GM23248 (cell line): ENCODE measurements at regions not wholly inside any gene's neighbourhood (a gene's known extent, or its start where the extent isn't known, plus 50 kb on each side); places are given as distances from the start of the nearest gene placed in this dataset.

Experiments used
- DNase-seq: peaks from one replicate; pipeline ENCODE4 v3.0.0-alpha.2; 2015
- H2AFZ ChIP-seq: fragments of 200-600 bp; sonication (generic); 2 replicates; pipeline ENCODE4 v1.6.1; 2016; ENCODE audit warnings: antibody characterized with exemption
- H3F3A ChIP-seq: fragments of 200-600 bp; sonication (generic); 2 replicates; pipeline ENCODE4 v1.6.1; 2016; ENCODE audit warnings: mild to moderate bottlenecking, antibody characterized with exemption, mixed run types; ENCODE audit not compliant: insufficient read depth
- H3K27ac ChIP-seq: fragments of 200-600 bp; sonication (generic); 2 replicates; pipeline ENCODE4 v1.5.1; 2016; ENCODE audit warnings: mild to moderate bottlenecking
- H3K27me3 ChIP-seq: fragments of 200-600 bp; sonication (generic); replicated peaks from 2 replicates; pipeline ENCODE4 v1.6.1; 2016; ENCODE audit warnings: mild to moderate bottlenecking; ENCODE audit not compliant: insufficient read depth
- H3K36me3 ChIP-seq: fragments of 200-600 bp; sonication (generic); 2 replicates; pipeline ENCODE4 v1.6.1; 2016; ENCODE audit warnings: low read depth, mild to moderate bottlenecking
- H3K4me1 ChIP-seq: fragments of 200-600 bp; sonication (generic); 2 replicates; pipeline ENCODE4 v1.6.1; 2016; ENCODE audit warnings: mild to moderate bottlenecking; ENCODE audit not compliant: insufficient read depth
- H3K4me2 ChIP-seq: fragments of 200-600 bp; sonication (generic); one replicate; pipeline ENCODE4 v1.6.1; 2016; ENCODE audit warnings: mild to moderate bottlenecking; ENCODE audit not compliant: unreplicated experiment
- H3K4me3 ChIP-seq: fragments of 200-600 bp; sonication (generic); 2 replicates; pipeline ENCODE4 v1.5.1; 2016; ENCODE audit warnings: mild to moderate bottlenecking
- H3K79me2 ChIP-seq: fragments of 200-600 bp; sonication (generic); 2 replicates; pipeline ENCODE4 v1.6.1; 2016; ENCODE audit warnings: mild to moderate bottlenecking; ENCODE audit not compliant: insufficient read depth
- H3K9ac ChIP-seq: fragments of 200-600 bp; sonication (generic); 2 replicates; pipeline ENCODE4 v1.6.1; 2016; ENCODE audit warnings: mild to moderate bottlenecking
- H3K9me2 ChIP-seq: fragments of 200-600 bp; sonication (generic); 2 replicates; pipeline ENCODE4 v1.6.1; 2016; ENCODE audit warnings: mixed run types, mild to moderate bottlenecking, moderate library complexity; ENCODE audit not compliant: insufficient read depth
- H3K9me3 ChIP-seq: fragments of 200-600 bp; sonication (generic); one replicate; pipeline ENCODE4 v1.6.1; 2017; ENCODE audit warnings: low read depth
- H4K20me1 ChIP-seq: fragments of 200-600 bp; sonication (generic); 2 replicates; pipeline ENCODE4 v1.6.0; 2016; ENCODE audit not compliant: insufficient read depth
- EZH2 ChIP-seq: fragments of 200-600 bp; sonication (generic); IDR thresholded peaks from 2 replicates; pipeline ENCODE4 v1.6.1; 2018; ENCODE audit warnings: antibody characterized with exemption, mild to moderate bottlenecking; ENCODE audit not compliant: insufficient read depth, poor library complexity, severe bottlenecking
- EZH2phosphoT487 ChIP-seq: fragments of 200-600 bp; sonication (generic); IDR thresholded peaks from 2 replicates; pipeline ENCODE4 v1.6.1; 2018; ENCODE audit warnings: antibody characterized with exemption, moderate library complexity, mild to moderate bottlenecking, low read depth; ENCODE audit not compliant: insufficient read depth
- WGBS, 2 experiments: methylation state at CpG; one replicate each; pipeline ENCODE4 v1.1.6; 2015 to 2017; ENCODE audit warnings: low lambda C conversion rate in 2 of 2, low coverage in 1 of 2; ENCODE audit errors: missing lambda C conversion rate in 2 of 2; 5-methylcytosine and 5-hydroxymethylcytosine counted together
- in situ Hi-C: fragments of 300-500 bp; cut with MboI; formaldehyde crosslinking; loops from 2 replicates; pipeline ENCODE4 v1.15.0; 2020

GRCh38 chr1:5191470-5191869, 537.1 kb downstream of the AJAP1 start:
- Histone ChIP-seq H3K36me3 (no peaks in the 10 kb centered on the region), H3K9me3 (no peaks in the 10 kb centered on the region), H3K27ac (no peak overlapping the region), H3F3A (no peaks in the 10 kb centered on the region), H3K4me3 (no peak overlapping the region), H3K79me2 (no peaks in the 10 kb centered on the region), H4K20me1 (no peaks in the 10 kb centered on the region), H3K4me2 (no peak overlapping the region), H2AFZ (no peak overlapping the region), H3K4me1 (no peaks in the 10 kb centered on the region), H3K9ac (no peak overlapping the region), H3K9me2 (no peaks in the 10 kb centered on the region), H3K27me3 (no peaks in the 10 kb centered on the region)
- in situ Hi-C loops: no loop called here
- 34 to 37% methylated on average over 6 of the region's 6 CpGs for WGBS, 2 experiments
- TF ChIP-seq EZH2 (no peak), EZH2phosphoT487 (no peak)
- DNase-seq: no peak

- TF ChIP-seq EZH2 (no peak), EZH2phosphoT487 (no peak)
Observed at GRCh38 chr1:5189384-5189783, 535.0 kb downstream of the AJAP1 start.

GRCh38 chr1:5165762-5166161, 511.4 kb downstream of the AJAP1 start:
- Histone ChIP-seq H3K27me3 (no peaks in the 10 kb centered on the region), H2AFZ (no peak overlapping the region), H3K27ac (no peak overlapping the region), H3K9me3 (no peaks in the 10 kb centered on the region), H3K4me1 (no peaks in the 10 kb centered on the region), H3F3A (no peaks in the 10 kb centered on the region), H3K4me2 (no peak overlapping the region), H3K9ac (no peak overlapping the region), H3K79me2 (no peaks in the 10 kb centered on the region), H3K9me2 (no peaks in the 10 kb centered on the region), H3K36me3 (no peaks in the 10 kb centered on the region), H3K4me3 (no peak overlapping the region), H4K20me1 (no peaks in the 10 kb centered on the region)
- in situ Hi-C loops: no loop called here
- WGBS, 2 experiments: 39 to 40% methylated on average over 8 of the region's 8 CpGs
- no peak for DNase-seq
- no peak for TF ChIP-seq EZH2phosphoT487
- no peak for TF ChIP-seq EZH2

More at GRCh38 chr1:5189384-5189783, 535.0 kb downstream of the AJAP1 start:
- Histone ChIP-seq H3F3A (no peaks in the 10 kb centered on the region), H3K9me2 (no peaks in the 10 kb centered on the region), H3K36me3 (no peaks in the 10 kb centered on the region), H3K9me3 (no peaks in the 10 kb centered on the region), H3K4me2 (no peak overlapping the region), H2AFZ (no peak overlapping the region), H3K4me3 (no peak overlapping the region), H3K9ac (no peak overlapping the region), H4K20me1 (no peaks in the 10 kb centered on the region), H3K27me3 (no peaks in the 10 kb centered on the region), H3K27ac (no peak overlapping the region), H3K4me1 (no peaks in the 10 kb centered on the region), H3K79me2 (no peaks in the 10 kb centered on the region)
- WGBS, 2 experiments: 22 to 25% methylated on average over 4 of the region's 4 CpGs
- in situ Hi-C loops: no loop called here
- no peak for DNase-seq

GRCh38 chr1:5164158-5164557, 509.7 kb downstream of the AJAP1 start:
- TF ChIP-seq EZH2: no peak
- no peak for TF ChIP-seq EZH2phosphoT487
- 15 to 18% methylated on average over 5 of the region's 5 CpGs for whole genome bisulfite sequencing, 2 experiments
- H3K9me2 ChIP-seq: no peaks in the 10 kb centered on the region

GRCh38 chr1:5161372-5161771, 507.0 kb downstream of the AJAP1 start:
- no peak for TF ChIP-seq EZH2
- TF ChIP-seq EZH2phosphoT487: no peak
- H3K4me3 ChIP-seq: no peak overlapping the region
- no peaks in the 10 kb centered on the region for H4K20me1 ChIP-seq
- no peaks in the 10 kb centered on the region for H3K27me3 ChIP-seq
- H3K4me2 ChIP-seq: no peak overlapping the region
- DNase-seq: no peak
- no peaks in the 10 kb centered on the region for H3K9me3 ChIP-seq
- no peak overlapping the region for H3K9ac ChIP-seq
- no peaks in the 10 kb centered on the region for H3F3A ChIP-seq
- no peak overlapping the region for H3K27ac ChIP-seq
- H3K36me3 ChIP-seq: no peaks in the 10 kb centered on the region
- 37 to 39% methylated on average over 4 of the region's 4 CpGs for WGBS, 2 experiments
- in situ Hi-C loops: no loop called here
- H3K79me2 ChIP-seq: no peaks in the 10 kb centered on the region
- H2AFZ ChIP-seq: no peak overlapping the region
- H3K4me1 ChIP-seq: no peaks in the 10 kb centered on the region
- no peaks in the 10 kb centered on the region for H3K9me2 ChIP-seq

More at GRCh38 chr1:5164158-5164557, 509.7 kb downstream of the AJAP1 start:
- H3K36me3 ChIP-seq: no peaks in the 10 kb centered on the region
- no peak for DNase-seq
- no peaks in the 10 kb centered on the region for H3K9me3 ChIP-seq
- no peak overlapping the region for H3K4me3 ChIP-seq
- no peak overlapping the region for H2AFZ ChIP-seq
- no peaks in the 10 kb centered on the region for H3K79me2 ChIP-seq
- no peaks in the 10 kb centered on the region for H3K4me1 ChIP-seq
- H3K4me2 ChIP-seq: no peak overlapping the region
- no peak overlapping the region for H3K27ac ChIP-seq
- in situ Hi-C loops: no loop called here
- no peaks in the 10 kb centered on the region for H4K20me1 ChIP-seq
- no peak overlapping the region for H3K9ac ChIP-seq
- H3K27me3 ChIP-seq: no peaks in the 10 kb centered on the region
- no peaks in the 10 kb centered on the region for H3F3A ChIP-seq
